Stimulated activated CD8-positive, alpha-beta memory T cell treated with anti-CD3 and anti-CD28 coated beads, Interleukin-2, amount 100 ng/mL, for 1 hour (primary cell): ENCODE measurements at regions not wholly inside any gene's neighbourhood (a gene's known extent, or its start where the extent isn't known, plus 50 kb on each side); places are given as distances from the start of the nearest gene placed in this dataset.
"Not testable (repeated sequence)": the region's sequence is repeated elsewhere in the genome, so short reads cannot be mapped to it uniquely, and the experiment has no call there.

Experiments used
- DNase-seq, 2 donors: peaks; one replicate each; pipeline ENCODE4 v3.0.0-alpha.2; 2020; ENCODE audit warnings: low read depth in 2 of 2

DNA sequence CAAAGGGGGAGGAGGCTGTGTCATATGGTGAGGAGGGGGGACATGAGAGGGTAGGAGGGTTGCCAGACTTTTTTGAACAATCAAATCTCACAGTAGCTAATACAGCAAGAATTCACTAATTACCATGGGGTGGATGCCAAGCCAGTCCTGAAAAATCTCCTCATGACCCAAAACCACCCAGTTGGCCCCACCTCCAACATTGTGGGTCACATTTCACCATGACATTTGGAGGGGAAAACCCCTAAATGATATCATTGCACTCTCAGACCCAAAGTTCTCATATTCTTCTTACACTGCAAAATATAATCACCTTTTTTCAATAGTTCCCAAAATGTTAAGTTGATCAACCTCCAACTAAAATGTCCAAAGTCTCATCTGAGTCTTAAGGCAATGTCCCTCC lies 666.3 kb downstream of the TMEM121 start:
- not testable (repeated sequence) for DNase-seq

DNA sequence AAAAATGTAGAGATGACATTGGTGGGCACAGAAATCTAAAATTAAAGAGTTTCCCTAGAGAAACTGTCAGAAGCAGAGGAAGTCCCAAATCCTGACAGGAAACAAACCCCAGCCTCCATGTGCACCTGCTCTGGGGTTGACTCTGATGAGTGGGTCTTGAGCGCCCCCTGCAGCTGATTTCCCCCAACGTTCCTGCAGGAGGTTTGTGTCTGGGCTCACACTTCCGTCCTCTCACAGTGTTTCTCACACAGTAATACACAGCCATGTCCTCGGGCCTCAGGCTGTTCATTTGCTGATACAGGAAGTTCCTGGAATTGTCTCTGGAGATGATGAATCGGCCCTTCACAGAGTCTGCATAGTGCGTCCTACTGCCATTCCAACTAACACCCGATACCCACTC lies 670.1 kb downstream of the TMEM121 start:
- DNase-seq = peak; percentile 31 to 37

GRCh38 chr14:106197264-106197663 lies 670.9 kb downstream of the TMEM121 start:
- not testable (repeated sequence) for DNase-seq

- no peak for DNase-seq
Observed at GRCh38 chr14:106199097-106199496, 672.7 kb downstream of the TMEM121 start.

- no peak for DNase-seq
Observed at GRCh38 chr14:106200541-106201315, 674.3 kb downstream of the TMEM121 start.

DNA sequence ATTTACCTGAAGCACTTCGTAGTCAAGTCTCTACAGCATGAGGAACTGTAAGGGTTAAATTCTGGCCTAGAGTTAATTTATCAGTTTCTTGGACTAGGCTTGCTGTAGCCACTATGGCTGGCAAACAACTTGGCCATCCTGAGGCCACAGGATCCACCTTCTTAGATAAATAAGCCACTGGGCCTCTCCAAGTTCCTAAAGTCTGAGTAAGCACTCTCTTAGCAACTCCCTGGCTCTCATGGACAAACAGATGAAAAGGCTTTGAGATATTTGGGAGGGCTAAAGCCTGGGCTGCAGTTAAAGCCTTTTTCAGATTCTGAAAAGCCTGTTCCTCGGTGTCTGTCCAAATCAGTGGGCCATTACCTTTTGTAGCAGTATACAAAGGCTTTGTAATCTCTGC lies 675.0 kb downstream of the TMEM121 start:
- DNase-seq = no peak

DNA sequence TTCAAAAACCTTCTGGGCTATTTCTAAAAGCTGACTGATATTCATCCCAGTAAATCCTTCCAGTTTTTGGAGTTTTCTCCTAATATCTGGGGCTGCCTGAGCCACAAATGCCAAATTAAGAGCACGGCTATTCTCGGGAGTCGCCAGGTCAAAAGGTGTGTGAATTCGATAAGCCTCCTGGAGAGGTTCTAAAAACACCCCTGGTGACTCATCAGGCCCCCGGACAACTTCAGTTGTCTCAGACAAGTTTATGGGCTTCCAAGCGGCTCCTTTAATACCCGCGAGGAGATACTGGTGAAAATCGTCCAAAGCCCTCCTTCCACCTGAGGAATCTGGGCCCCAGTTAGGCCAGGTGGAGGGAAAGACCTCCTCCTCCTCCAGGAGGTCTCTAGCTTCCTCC lies 677.1 kb downstream of the TMEM121 start:
- DNase-seq = no peak

DNA sequence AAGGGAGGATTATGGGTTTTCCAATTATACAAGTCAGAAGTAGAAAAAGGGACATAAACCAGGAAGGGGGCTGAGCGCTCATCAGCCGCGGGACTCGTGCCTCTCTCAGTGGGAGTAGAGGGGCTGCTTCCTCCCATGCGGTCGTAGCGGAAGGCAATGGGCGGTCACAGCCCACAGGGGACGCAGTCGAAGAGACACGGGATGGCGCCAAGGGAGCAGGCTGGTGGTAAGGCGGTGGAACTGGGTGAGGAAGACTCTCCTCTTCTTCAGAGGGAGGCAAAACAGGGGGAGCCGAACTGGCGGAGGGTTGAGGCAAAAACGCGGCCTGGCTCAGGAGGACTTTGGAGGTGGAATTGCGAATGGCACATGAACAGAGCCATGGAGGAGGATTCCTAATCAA lies 677.7 kb downstream of the TMEM121 start:
- DNase-seq = no peak

DNA sequence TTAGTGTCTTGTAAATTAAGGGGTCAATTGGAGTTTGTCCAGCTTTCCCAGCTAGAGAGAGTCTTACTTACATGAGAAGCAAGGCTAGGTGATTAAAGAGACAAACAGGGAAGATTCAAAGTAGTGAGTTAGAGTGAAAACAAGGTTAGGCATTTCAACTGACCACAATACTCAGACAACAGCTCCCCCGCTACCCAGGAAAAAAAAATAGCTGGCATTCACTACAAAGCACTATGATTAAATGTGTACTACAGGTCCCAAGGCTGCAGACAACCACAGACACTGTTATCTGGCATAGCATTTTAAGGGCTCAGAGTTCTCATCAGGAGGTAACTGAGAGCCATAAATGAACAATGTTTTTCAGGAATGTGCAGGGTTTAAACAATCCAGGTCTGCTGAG lies 680.9 kb downstream of the TMEM121 start:
- DNase-seq = no peak

- no peak for DNase-seq
Observed at GRCh38 chr14:106208794-106209193, 682.4 kb downstream of the TMEM121 start.

GRCh38 chr14:106209755-106210154 lies 683.4 kb downstream of the TMEM121 start:
- no peak for DNase-seq

- no peak for DNase-seq
Observed at GRCh38 chr14:106210650-106211049, 684.3 kb downstream of the TMEM121 start.

GRCh38 chr14:106211334-106211900 lies 685.0 kb downstream of the TMEM121 start:
- no peak for DNase-seq

GRCh38 chr14:106215229-106215628 lies 688.8 kb downstream of the TMEM121 start:
- DNase-seq = no peak

GRCh38 chr14:106216679-106217078 lies 690.3 kb downstream of the TMEM121 start:
- DNase-seq = no peak

- DNase-seq = no peak
Observed at GRCh38 chr14:106218174-106218573, 691.8 kb downstream of the TMEM121 start.

DNA sequence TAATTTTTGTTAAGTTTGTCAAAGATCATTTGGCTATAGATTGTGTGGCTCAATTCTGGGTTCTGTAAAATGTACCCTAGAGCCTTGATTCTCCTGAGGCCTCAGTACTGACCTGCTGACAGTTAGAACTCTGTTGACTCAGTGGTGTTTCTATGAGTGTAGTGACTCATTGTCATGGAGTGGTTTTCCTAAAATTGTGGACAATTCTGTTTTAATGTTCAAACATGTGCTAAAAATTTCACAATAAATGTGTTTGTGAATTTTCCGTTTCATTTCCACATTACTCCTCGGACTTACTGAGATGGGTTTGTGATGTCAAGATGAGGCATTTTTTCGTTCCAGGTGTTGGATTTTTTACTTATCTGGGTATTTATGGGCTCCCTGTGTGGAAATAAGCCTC lies 695.9 kb downstream of the TMEM121 start:
- DNase-seq = no peak

GRCh38 chr14:106222731-106223130 lies 696.3 kb downstream of the TMEM121 start:
- DNase-seq = no peak

- DNase-seq = no peak
Observed at GRCh38 chr14:106227793-106228192, 701.4 kb downstream of the TMEM121 start.

DNA sequence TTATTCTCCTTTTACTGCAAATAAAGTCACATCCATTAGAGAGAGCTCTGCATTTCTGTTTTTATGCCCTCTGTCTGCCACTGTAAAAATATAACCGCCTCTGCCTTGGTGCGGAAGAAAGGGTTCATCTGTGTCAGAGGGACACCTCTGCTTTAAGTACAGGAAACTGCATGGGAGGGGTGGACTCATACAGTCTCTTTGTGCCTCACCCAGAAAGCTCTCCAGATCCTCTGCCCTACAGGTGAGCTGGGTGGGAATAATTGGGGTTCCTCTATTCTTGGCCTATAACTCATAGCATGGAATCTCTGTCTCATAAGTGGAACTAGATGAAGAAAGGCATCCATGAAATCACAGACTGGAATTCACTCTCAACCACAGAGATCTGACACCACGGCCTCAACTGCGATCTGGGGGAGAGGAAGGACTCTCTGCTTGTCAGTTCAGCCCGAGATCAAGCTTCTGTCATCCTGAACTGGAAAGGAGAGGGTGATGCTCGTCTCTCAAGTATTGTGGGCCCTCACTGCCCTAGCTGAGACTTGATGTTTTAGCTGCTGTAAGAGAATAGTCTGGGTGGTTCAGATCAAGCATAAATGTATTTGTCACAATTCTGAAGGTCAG lies 702.3 kb downstream of the TMEM121 start:
- no peak for DNase-seq

- no peak for DNase-seq
Observed at GRCh38 chr14:106230071-106230470, 703.7 kb downstream of the TMEM121 start.

- not testable (repeated sequence) for DNase-seq
Observed at GRCh38 chr14:106233191-106233590, 706.8 kb downstream of the TMEM121 start.
